ENCODE measurements at regions not wholly inside any gene's neighbourhood (a gene's known extent, or its start where the extent isn't known, plus 50 kb on each side); places are given as distances from the start of the nearest gene placed in this dataset.

- no peak for DNase-seq
- Histone ChIP-seq H3K36me3 (ENCODE audit: control insufficient read depth in 3 of 3, insufficient read depth in 2 of 3, low read depth in 1 of 3, low read length in 3 of 3) (no peaks in the 10 kb centered on the region), H3K4me1 (ENCODE audit: control insufficient read depth in 3 of 3, insufficient read depth in 2 of 3, low read depth in 1 of 3, low read length in 2 of 3) (no peaks in the 10 kb centered on the region), H3K4me3 (ENCODE audit: low read depth in 1 of 3, low read length in 3 of 3) (no peak overlapping the region), H3K27ac (ENCODE audit: low read depth in 1 of 3, low read length in 2 of 3) (no peak overlapping the region), H3K27me3 (ENCODE audit: control insufficient read depth in 3 of 3, insufficient read depth in 3 of 3, low read length in 3 of 3) (no peaks in the 10 kb centered on the region), H3K9me3 (ENCODE audit: control insufficient read depth in 2 of 2, insufficient read depth in 1 of 2, low read depth in 1 of 2, low read length in 1 of 2) (no peaks in the 10 kb centered on the region)
- WGBS, 3 donors: 80 to 86% (median 85%) methylated on average over 4 of the region's 4 CpGs
- FAIRE-seq: no peak
Measured at GRCh38 chr5:4954048-4954447, 186.1 kb upstream of the ADAMTS16 start.

GRCh38 chr5:4963265-4963664 lies 176.9 kb upstream of the ADAMTS16 start:
- no peaks in the 10 kb centered on the region for H3K36me3 ChIP-seq (ENCODE audit: control insufficient read depth in 3 of 3, insufficient read depth in 2 of 3, low read depth in 1 of 3, low read length in 3 of 3)
- H3K27me3 ChIP-seq (ENCODE audit: control insufficient read depth in 3 of 3, insufficient read depth in 3 of 3, low read length in 3 of 3): no peaks in the 10 kb centered on the region
- H3K9me3 ChIP-seq (ENCODE audit: control insufficient read depth in 2 of 2, insufficient read depth in 1 of 2, low read depth in 1 of 2, low read length in 1 of 2): no peaks in the 10 kb centered on the region
- no peak overlapping the region for H3K27ac ChIP-seq (ENCODE audit: low read depth in 1 of 3, low read length in 2 of 3)
- FAIRE-seq (no peak), DNase-seq (no peak)
- H3K4me3 ChIP-seq (ENCODE audit: low read depth in 1 of 3, low read length in 3 of 3): no peak overlapping the region
- WGBS, 3 donors: 79 to 94% (median 80%) methylated on average over 1 of the region's 1 CpG
- no peaks in the 10 kb centered on the region for H3K4me1 ChIP-seq (ENCODE audit: control insufficient read depth in 3 of 3, insufficient read depth in 2 of 3, low read depth in 1 of 3, low read length in 2 of 3)

GRCh38 chr5:4969351-4969750 lies 170.8 kb upstream of the ADAMTS16 start:
- Histone ChIP-seq H3K4me3 (ENCODE audit: low read depth in 1 of 3, low read length in 3 of 3) (no peak overlapping the region), H3K36me3 (ENCODE audit: control insufficient read depth in 3 of 3, insufficient read depth in 2 of 3, low read depth in 1 of 3, low read length in 3 of 3) (no peaks in the 10 kb centered on the region), H3K9me3 (ENCODE audit: control insufficient read depth in 2 of 2, insufficient read depth in 1 of 2, low read depth in 1 of 2, low read length in 1 of 2) (no peaks in the 10 kb centered on the region), H3K27ac (ENCODE audit: low read depth in 1 of 3, low read length in 2 of 3) (no peak overlapping the region), H3K27me3 (ENCODE audit: control insufficient read depth in 3 of 3, insufficient read depth in 3 of 3, low read length in 3 of 3) (no peaks in the 10 kb centered on the region), H3K4me1 (ENCODE audit: control insufficient read depth in 3 of 3, insufficient read depth in 2 of 3, low read depth in 1 of 3, low read length in 2 of 3) (no peaks in the 10 kb centered on the region)
- DNase-seq: no peak
- FAIRE-seq: no peak
- 84 to 90% (median 85%) methylated on average over 4 of the region's 4 CpGs for WGBS, 3 donors

GRCh38 chr5:4970171-4970570 lies 170.0 kb upstream of the ADAMTS16 start:
- Histone ChIP-seq H3K36me3 (ENCODE audit: control insufficient read depth in 3 of 3, insufficient read depth in 2 of 3, low read depth in 1 of 3, low read length in 3 of 3) (no peaks in the 10 kb centered on the region), H3K4me1 (ENCODE audit: control insufficient read depth in 3 of 3, insufficient read depth in 2 of 3, low read depth in 1 of 3, low read length in 2 of 3) (no peaks in the 10 kb centered on the region), H3K4me3 (ENCODE audit: low read depth in 1 of 3, low read length in 3 of 3) (no peak overlapping the region), H3K9me3 (ENCODE audit: control insufficient read depth in 2 of 2, insufficient read depth in 1 of 2, low read depth in 1 of 2, low read length in 1 of 2) (no peaks in the 10 kb centered on the region), H3K27ac (ENCODE audit: low read depth in 1 of 3, low read length in 2 of 3) (no peak overlapping the region), H3K27me3 (ENCODE audit: control insufficient read depth in 3 of 3, insufficient read depth in 3 of 3, low read length in 3 of 3) (no peaks in the 10 kb centered on the region)
- DNase-seq: no peak
- WGBS, 3 donors: 88 to 90% (median 89%) methylated on average over 4 of the region's 4 CpGs
- FAIRE-seq: no peak

GRCh38 chr5:4976902-4977301 lies 163.2 kb upstream of the ADAMTS16 start:
- no peak for FAIRE-seq

GRCh38 chr5:4977416-4978110 lies 162.6 kb upstream of the ADAMTS16 start:
- H3K9me3 ChIP-seq (ENCODE audit: control insufficient read depth in 2 of 2, insufficient read depth in 1 of 2, low read depth in 1 of 2, low read length in 1 of 2): no peaks in the 10 kb centered on the region
- no peak overlapping the region for H3K4me3 ChIP-seq (ENCODE audit: low read depth in 1 of 3, low read length in 3 of 3)
- FAIRE-seq: no peak
- no peaks in the 10 kb centered on the region for H3K4me1 ChIP-seq (ENCODE audit: control insufficient read depth in 3 of 3, insufficient read depth in 2 of 3, low read depth in 1 of 3, low read length in 2 of 3)
- WGBS, 3 donors: 36 to 55% (median 52%) methylated on average over 5 of the region's 5 CpGs
- H3K27ac ChIP-seq (ENCODE audit: low read depth in 1 of 3, low read length in 2 of 3): no peak overlapping the region
- no peak for DNase-seq
- H3K36me3 ChIP-seq (ENCODE audit: control insufficient read depth in 3 of 3, insufficient read depth in 2 of 3, low read depth in 1 of 3, low read length in 3 of 3): no peaks in the 10 kb centered on the region
- H3K27me3 ChIP-seq (ENCODE audit: control insufficient read depth in 3 of 3, insufficient read depth in 3 of 3, low read length in 3 of 3): no peaks in the 10 kb centered on the region

More at GRCh38 chr5:4976902-4977301, 163.2 kb upstream of the ADAMTS16 start:
- DNase-seq: no peak
- H3K4me3 ChIP-seq (ENCODE audit: low read depth in 1 of 3, low read length in 3 of 3): no peak overlapping the region
- 33 to 63% (median 57%) methylated on average over 1 of the region's 1 CpG for WGBS, 3 donors
- no peaks in the 10 kb centered on the region for H3K4me1 ChIP-seq (ENCODE audit: control insufficient read depth in 3 of 3, insufficient read depth in 2 of 3, low read depth in 1 of 3, low read length in 2 of 3)
- no peaks in the 10 kb centered on the region for H3K36me3 ChIP-seq (ENCODE audit: control insufficient read depth in 3 of 3, insufficient read depth in 2 of 3, low read depth in 1 of 3, low read length in 3 of 3)
- no peak overlapping the region for H3K27ac ChIP-seq (ENCODE audit: low read depth in 1 of 3, low read length in 2 of 3)
- no peaks in the 10 kb centered on the region for H3K9me3 ChIP-seq (ENCODE audit: control insufficient read depth in 2 of 2, insufficient read depth in 1 of 2, low read depth in 1 of 2, low read length in 1 of 2)
- H3K27me3 ChIP-seq (ENCODE audit: control insufficient read depth in 3 of 3, insufficient read depth in 3 of 3, low read length in 3 of 3): no peaks in the 10 kb centered on the region

GRCh38 chr5:4980201-4980600 lies 159.9 kb upstream of the ADAMTS16 start:
- H3K36me3 ChIP-seq (ENCODE audit: control insufficient read depth in 3 of 3, insufficient read depth in 2 of 3, low read depth in 1 of 3, low read length in 3 of 3): no peaks in the 10 kb centered on the region
- no peak overlapping the region for H3K4me3 ChIP-seq (ENCODE audit: low read depth in 1 of 3, low read length in 3 of 3)
- no peak for DNase-seq
- H3K27me3 ChIP-seq (ENCODE audit: control insufficient read depth in 3 of 3, insufficient read depth in 3 of 3, low read length in 3 of 3): no peaks in the 10 kb centered on the region
- no peaks in the 10 kb centered on the region for H3K9me3 ChIP-seq (ENCODE audit: control insufficient read depth in 2 of 2, insufficient read depth in 1 of 2, low read depth in 1 of 2, low read length in 1 of 2)
- 78 to 91% (median 85%) methylated on average over 5 of the region's 5 CpGs for WGBS, 3 donors
- H3K4me1 ChIP-seq (ENCODE audit: control insufficient read depth in 3 of 3, insufficient read depth in 2 of 3, low read depth in 1 of 3, low read length in 2 of 3): no peaks in the 10 kb centered on the region
- no peak for FAIRE-seq
- no peak overlapping the region for H3K27ac ChIP-seq (ENCODE audit: low read depth in 1 of 3, low read length in 2 of 3)

- WGBS, 3 donors: 78 to 82% (median 80%) methylated on average over 3 of the region's 3 CpGs
- Histone ChIP-seq H3K27ac (ENCODE audit: low read depth in 1 of 3, low read length in 2 of 3) (no peak overlapping the region), H3K36me3 (ENCODE audit: control insufficient read depth in 3 of 3, insufficient read depth in 2 of 3, low read depth in 1 of 3, low read length in 3 of 3) (no peaks in the 10 kb centered on the region), H3K9me3 (ENCODE audit: control insufficient read depth in 2 of 2, insufficient read depth in 1 of 2, low read depth in 1 of 2, low read length in 1 of 2) (no peaks in the 10 kb centered on the region), H3K27me3 (ENCODE audit: control insufficient read depth in 3 of 3, insufficient read depth in 3 of 3, low read length in 3 of 3) (no peaks in the 10 kb centered on the region), H3K4me1 (ENCODE audit: control insufficient read depth in 3 of 3, insufficient read depth in 2 of 3, low read depth in 1 of 3, low read length in 2 of 3) (no peaks in the 10 kb centered on the region), H3K4me3 (ENCODE audit: low read depth in 1 of 3, low read length in 3 of 3) (no peak overlapping the region)
- FAIRE-seq (no peak), DNase-seq (no peak)
Measured at GRCh38 chr5:4981608-4982007, 158.5 kb upstream of the ADAMTS16 start.

GRCh38 chr5:4983701-4984100 lies 156.4 kb upstream of the ADAMTS16 start:
- FAIRE-seq (no peak), DNase-seq (no peak)
- Histone ChIP-seq H3K27ac (ENCODE audit: low read depth in 1 of 3, low read length in 2 of 3) (no peak overlapping the region), H3K4me1 (ENCODE audit: control insufficient read depth in 3 of 3, insufficient read depth in 2 of 3, low read depth in 1 of 3, low read length in 2 of 3) (no peaks in the 10 kb centered on the region), H3K27me3 (ENCODE audit: control insufficient read depth in 3 of 3, insufficient read depth in 3 of 3, low read length in 3 of 3) (no peaks in the 10 kb centered on the region), H3K4me3 (ENCODE audit: low read depth in 1 of 3, low read length in 3 of 3) (no peak overlapping the region), H3K9me3 (ENCODE audit: control insufficient read depth in 2 of 2, insufficient read depth in 1 of 2, low read depth in 1 of 2, low read length in 1 of 2) (no peaks in the 10 kb centered on the region), H3K36me3 (ENCODE audit: control insufficient read depth in 3 of 3, insufficient read depth in 2 of 3, low read depth in 1 of 3, low read length in 3 of 3) (no peaks in the 10 kb centered on the region)
- WGBS, 3 donors: 81 to 86% (median 83%) methylated on average over 3 of the region's 3 CpGs

Data from small intestine (tissue), 7 donors.